SU-DHL-6 (cell line): ENCODE measurements at regions not wholly inside any gene's neighbourhood (a gene's known extent, or its start where the extent isn't known, plus 50 kb on each side); places are given as distances from the start of the nearest gene placed in this dataset.

Source experiments
- EZH2phosphoT487 ChIP-seq: fragments of 200-600 bp; sonication (generic), shearing (Covaris generic); conservative IDR thresholded peaks from 2 replicates; pipeline ENCODE4 v1.6.1; 2018; ENCODE audit warnings: mild to moderate bottlenecking, antibody characterized with exemption, low read length, moderate library complexity, mixed read lengths
- TF ChIP-seq, protein P1 (sequence below): fragments of 200-600 bp; sonication (generic); IDR thresholded peaks from one replicate; pipeline ENCODE4 v1.5.1; 2017; ENCODE audit warnings: antibody characterized with exemption, mild to moderate bottlenecking, low read length, moderate library complexity; ENCODE audit not compliant: insufficient read depth, poor library complexity, severe bottlenecking

DNA sequence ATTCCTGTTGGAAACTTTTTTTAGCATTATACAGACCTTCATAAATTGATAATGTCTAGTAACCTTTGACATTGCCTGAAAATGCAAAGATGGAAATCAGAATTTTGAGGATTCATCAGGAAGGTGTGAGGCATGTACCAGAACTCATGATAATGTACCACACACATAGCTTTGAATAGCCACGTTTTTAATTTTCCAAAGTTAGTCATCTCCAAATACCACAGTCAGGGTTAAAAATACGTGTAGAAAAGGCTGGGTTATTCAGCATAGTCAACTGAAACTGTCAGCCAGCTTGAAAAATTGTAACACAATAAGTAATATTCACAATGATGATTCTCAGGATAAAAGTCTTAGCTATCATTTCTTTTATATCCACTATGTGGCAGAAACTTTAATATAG, 102.0 kb upstream of the THRB start:
- TF ChIP-seq, protein P1, sequence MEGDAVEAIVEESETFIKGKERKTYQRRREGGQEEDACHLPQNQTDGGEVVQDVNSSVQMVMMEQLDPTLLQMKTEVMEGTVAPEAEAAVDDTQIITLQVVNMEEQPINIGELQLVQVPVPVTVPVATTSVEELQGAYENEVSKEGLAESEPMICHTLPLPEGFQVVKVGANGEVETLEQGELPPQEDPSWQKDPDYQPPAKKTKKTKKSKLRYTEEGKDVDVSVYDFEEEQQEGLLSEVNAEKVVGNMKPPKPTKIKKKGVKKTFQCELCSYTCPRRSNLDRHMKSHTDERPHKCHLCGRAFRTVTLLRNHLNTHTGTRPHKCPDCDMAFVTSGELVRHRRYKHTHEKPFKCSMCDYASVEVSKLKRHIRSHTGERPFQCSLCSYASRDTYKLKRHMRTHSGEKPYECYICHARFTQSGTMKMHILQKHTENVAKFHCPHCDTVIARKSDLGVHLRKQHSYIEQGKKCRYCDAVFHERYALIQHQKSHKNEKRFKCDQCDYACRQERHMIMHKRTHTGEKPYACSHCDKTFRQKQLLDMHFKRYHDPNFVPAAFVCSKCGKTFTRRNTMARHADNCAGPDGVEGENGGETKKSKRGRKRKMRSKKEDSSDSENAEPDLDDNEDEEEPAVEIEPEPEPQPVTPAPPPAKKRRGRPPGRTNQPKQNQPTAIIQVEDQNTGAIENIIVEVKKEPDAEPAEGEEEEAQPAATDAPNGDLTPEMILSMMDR: no peak
- no peak for TF ChIP-seq EZH2phosphoT487
